ENCODE measurements at regions not wholly inside any gene's neighbourhood (a gene's known extent, or its start where the extent isn't known, plus 50 kb on each side); places are given as distances from the start of the nearest gene placed in this dataset.

- H3K4me1 Mint-ChIP-seq, result peaks cover 6% of the 10 kb centered on the region
- peaks cover 23% of the 10 kb centered on the region for H3K27me3 Mint-ChIP-seq
- DNase-seq (no peak), ATAC-seq (no peak)
- H3K27ac Mint-ChIP-seq, result no peak overlapping the region
- no peak overlapping the region for H3K4me3 Mint-ChIP-seq
- H3K9me3 Mint-ChIP-seq, result no peaks in the 10 kb centered on the region
Measured at GRCh38 chr16:66263168-66263972, 103.1 kb upstream of the CDH5 start.

DNA sequence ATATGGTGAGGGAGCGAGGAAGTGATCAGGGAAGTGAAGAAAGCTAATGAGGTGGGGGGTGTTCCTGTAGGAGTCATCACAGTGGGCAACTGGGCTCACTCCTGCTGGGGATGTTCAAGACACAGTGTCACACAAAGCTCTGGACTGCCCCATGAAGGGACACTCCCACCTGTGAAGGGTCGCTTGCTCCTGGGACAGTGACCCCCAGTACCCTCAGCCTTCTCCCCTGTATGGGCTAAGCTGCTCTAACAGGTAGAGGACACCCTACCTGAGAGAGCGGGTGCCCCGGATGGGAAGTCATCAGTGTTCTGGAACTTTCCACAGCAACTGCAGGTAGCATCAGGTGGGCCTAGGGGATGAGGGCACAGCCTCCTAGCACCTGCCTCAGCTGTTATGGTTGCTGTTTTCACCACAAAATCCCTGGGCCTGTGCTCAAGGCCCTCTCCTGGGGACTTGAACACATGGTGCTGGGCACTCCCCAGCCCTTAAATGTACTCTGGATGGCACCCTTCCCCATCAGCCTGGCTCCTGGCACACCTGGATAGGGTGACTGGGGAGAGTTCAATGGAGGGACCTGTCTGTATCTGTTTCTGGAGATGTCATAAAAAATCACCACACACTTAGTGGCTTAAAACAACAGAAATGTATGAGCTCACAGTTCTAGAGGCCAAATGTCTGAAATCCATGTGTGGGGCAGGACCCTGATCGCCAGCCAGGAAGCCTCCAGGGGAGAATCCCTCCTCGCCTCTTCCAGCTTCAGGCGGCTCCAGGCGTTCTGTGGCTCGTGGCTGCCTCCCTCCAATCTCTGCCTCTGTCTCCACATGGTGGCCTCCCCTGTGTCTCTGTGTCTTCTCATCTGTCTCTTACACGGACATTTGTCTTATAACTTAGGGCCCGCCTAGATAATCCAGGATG is 104.0 kb upstream of the CDH5 start:
- H3K9me3 Mint-ChIP-seq, result no peaks in the 10 kb centered on the region
- peaks cover 6% of the 10 kb centered on the region for H3K4me1 Mint-ChIP-seq
- ATAC-seq (peak; percentile 33), DNase-seq (no peak)
- H3K4me3 Mint-ChIP-seq, result no peak overlapping the region
- H3K27ac Mint-ChIP-seq, result no peak overlapping the region
- H3K27me3 Mint-ChIP-seq, result peaks cover 15% of the 10 kb centered on the region

- H3K4me3 Mint-ChIP-seq, result no peak overlapping the region
- ATAC-seq, result no peak
- H3K27ac Mint-ChIP-seq, result no peak overlapping the region
- no peak for DNase-seq
- peaks cover 9% of the 10 kb centered on the region for H3K27me3 Mint-ChIP-seq
- no peaks in the 10 kb centered on the region for H3K9me3 Mint-ChIP-seq
- peaks cover 3% of the 10 kb centered on the region for H3K4me1 Mint-ChIP-seq
Measured at GRCh38 chr16:66261826-66262225, 104.7 kb upstream of the CDH5 start.

GRCh38 chr16:66260522-66261254 is 105.8 kb upstream of the CDH5 start:
- Mint-ChIP-seq H3K27me3 (no peaks in the 10 kb centered on the region), H3K9me3 (no peaks in the 10 kb centered on the region), H3K27ac (no peak overlapping the region), H3K4me3 (no peak overlapping the region), H3K4me1 (no peaks in the 10 kb centered on the region)
- no peak for DNase-seq
- no peak for ATAC-seq

DNA sequence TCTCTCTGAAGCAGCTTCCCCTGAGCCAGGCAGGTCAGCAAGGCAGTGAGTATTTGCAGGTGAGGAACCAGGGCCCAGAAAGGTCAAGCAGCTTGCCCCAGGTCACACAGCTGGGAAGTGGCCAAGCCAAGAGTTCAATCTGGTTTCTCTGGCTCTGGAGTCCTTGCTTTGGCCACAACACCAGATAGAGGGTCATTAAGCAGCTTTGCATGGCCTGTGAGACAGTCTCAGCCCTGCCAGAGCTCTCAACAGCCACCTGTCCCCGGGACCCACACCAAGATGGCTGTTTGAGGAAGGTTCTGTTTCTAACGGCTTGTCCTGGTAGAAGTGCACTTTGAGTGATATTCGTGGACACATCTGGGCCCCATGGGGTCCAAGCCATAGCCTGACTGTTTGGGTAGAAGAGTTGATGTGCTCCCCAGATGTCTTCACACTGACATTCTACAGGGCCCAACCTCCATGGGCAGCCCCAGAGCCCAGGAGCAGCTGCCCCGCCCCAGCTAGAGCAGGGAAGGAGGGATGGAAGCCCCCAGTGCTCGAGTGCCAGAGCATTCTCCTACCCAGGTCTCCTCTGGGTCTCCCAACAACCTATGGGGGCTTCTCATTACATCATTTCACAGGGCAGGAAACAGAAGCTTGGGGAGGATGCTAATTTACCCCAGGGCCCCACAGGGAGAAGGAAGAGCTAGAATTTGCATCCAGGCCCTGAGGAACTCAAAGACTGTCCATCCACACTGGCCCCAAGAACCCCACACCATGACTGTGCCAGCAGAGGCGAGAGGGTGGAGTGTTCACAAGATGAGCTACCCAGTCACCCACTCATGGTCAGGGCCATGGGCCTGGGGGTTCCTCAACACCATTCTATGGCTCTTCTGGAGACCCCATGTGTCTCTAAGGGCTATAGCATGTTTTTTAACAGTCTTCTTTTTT is 107.3 kb upstream of the CDH5 start:
- H3K27ac Mint-ChIP-seq, result no peak overlapping the region
- ATAC-seq (no peak), DNase-seq (no peak)
- H3K27me3 Mint-ChIP-seq, result peaks cover under 1% of the 10 kb centered on the region
- no peaks in the 10 kb centered on the region for H3K4me1 Mint-ChIP-seq
- H3K4me3 Mint-ChIP-seq, result no peak overlapping the region
- no peaks in the 10 kb centered on the region for H3K9me3 Mint-ChIP-seq

DNA sequence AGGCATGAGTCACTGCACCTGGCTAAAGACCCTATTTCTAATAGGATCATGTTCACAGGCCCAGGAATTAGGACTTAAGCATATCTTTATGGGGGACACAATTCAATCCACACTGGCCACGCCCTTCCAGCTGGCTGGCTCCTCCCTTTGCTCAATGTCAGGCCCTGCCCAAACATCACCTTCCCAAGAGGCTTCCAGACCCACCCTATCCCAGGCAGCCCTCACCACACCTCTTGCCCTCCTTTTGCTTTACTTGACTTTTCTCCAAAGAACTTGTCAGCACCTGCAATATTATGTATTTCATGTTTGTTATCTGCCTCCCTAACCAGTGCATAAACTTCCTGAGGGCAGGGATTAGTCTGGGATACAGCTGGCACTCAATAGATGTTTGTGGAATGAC is 109.6 kb upstream of the CDH5 start:
- Mint-ChIP-seq H3K27me3 (peaks cover 8% of the 10 kb centered on the region), H3K4me3 (no peak overlapping the region), H3K27ac (no peak overlapping the region), H3K4me1 (no peaks in the 10 kb centered on the region), H3K9me3 (no peaks in the 10 kb centered on the region)
- DNase-seq (no peak), ATAC-seq (no peak)

GRCh38 chr16:66255647-66256046 is 110.8 kb upstream of the CDH5 start:
- no peak overlapping the region for H3K4me3 Mint-ChIP-seq
- DNase-seq (no peak), ATAC-seq (no peak)
- H3K4me1 Mint-ChIP-seq, result no peaks in the 10 kb centered on the region
- no peak overlapping the region for H3K27ac Mint-ChIP-seq
- peaks cover 8% of the 10 kb centered on the region for H3K27me3 Mint-ChIP-seq
- no peaks in the 10 kb centered on the region for H3K9me3 Mint-ChIP-seq

- Mint-ChIP-seq H3K27me3 (peaks cover 8% of the 10 kb centered on the region), H3K9me3 (no peaks in the 10 kb centered on the region), H3K27ac (no peak overlapping the region), H3K4me3 (no peak overlapping the region), H3K4me1 (no peaks in the 10 kb centered on the region)
- DNase-seq (no peak), ATAC-seq (no peak)
Measured at GRCh38 chr16:66254751-66255150, 111.7 kb upstream of the CDH5 start.

DNA sequence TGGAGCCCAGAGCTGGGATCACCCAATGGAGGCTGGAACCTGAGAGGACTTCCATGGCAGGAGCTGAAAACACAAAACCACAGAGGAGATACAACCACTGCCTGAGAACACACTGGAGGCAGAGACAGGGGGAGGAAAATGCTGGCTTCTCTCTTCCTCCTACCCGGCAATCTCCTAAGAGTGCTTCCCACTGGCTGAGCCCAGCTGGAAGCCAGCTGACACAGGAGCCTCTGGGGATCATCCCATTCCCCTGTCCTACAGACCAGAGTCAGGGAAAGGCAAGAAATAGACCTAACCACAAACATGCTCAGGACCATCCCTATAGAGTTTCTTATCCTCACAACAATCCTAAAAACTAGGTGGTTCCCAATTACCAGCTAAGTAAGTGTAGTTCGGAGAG is 112.4 kb upstream of the CDH5 start:
- Mint-ChIP-seq H3K9me3 (no peaks in the 10 kb centered on the region), H3K27ac (no peak overlapping the region), H3K4me1 (no peaks in the 10 kb centered on the region), H3K4me3 (no peak overlapping the region), H3K27me3 (peaks cover 8% of the 10 kb centered on the region)
- DNase-seq (no peak), ATAC-seq (no peak)

- Mint-ChIP-seq H3K4me1 (no peaks in the 10 kb centered on the region), H3K4me3 (no peak overlapping the region), H3K27ac (no peak overlapping the region), H3K27me3 (peaks cover 8% of the 10 kb centered on the region), H3K9me3 (no peaks in the 10 kb centered on the region)
- DNase-seq (no peak), ATAC-seq (no peak)
Measured at GRCh38 chr16:66251476-66252160, 114.9 kb upstream of the CDH5 start.

- Mint-ChIP-seq H3K4me1 (no peaks in the 10 kb centered on the region), H3K4me3 (no peak overlapping the region), H3K27ac (no peak overlapping the region), H3K9me3 (no peaks in the 10 kb centered on the region), H3K27me3 (peaks cover 8% of the 10 kb centered on the region)
- ATAC-seq (no peak), DNase-seq (no peak)
Measured at GRCh38 chr16:66250686-66251431, 115.6 kb upstream of the CDH5 start.

GRCh38 chr16:66247516-66248481 is 118.7 kb upstream of the CDH5 start:
- Mint-ChIP-seq H3K9me3 (no peaks in the 10 kb centered on the region), H3K27ac (peak overlapping the region in 1 of 2 donors; percentile 30), H3K4me3 (no peak overlapping the region), H3K27me3 (no peaks in the 10 kb centered on the region), H3K4me1 (no peaks in the 10 kb centered on the region)
- ATAC-seq, result no peak
- no peak for DNase-seq

DNA sequence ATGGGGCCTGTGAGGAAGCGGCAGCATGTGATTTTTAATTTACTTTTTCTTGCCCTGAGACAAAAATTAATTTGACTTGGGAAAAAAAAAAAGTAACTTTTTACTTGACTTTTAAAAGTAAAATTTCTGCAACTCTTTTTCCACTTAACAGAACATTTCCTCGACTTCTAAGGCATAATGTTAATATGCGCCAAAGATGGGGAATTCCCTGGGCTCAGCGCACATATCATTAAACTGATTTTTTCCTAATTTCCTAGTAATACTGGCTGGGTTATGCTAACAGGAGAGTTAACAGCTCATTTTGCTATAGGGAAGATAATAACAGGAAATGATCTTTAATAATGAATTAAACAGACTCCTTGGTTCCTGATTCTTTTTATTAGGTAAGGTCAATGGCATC is 120.6 kb upstream of the CDH5 start:
- no peak overlapping the region for H3K4me3 Mint-ChIP-seq
- ATAC-seq (no peak), DNase-seq (no peak)
- H3K27ac Mint-ChIP-seq, result no peak overlapping the region
- H3K27me3 Mint-ChIP-seq, result no peaks in the 10 kb centered on the region
- H3K9me3 Mint-ChIP-seq, result peaks cover 0 to under 1% of the 10 kb centered on the region in 2 donors
- H3K4me1 Mint-ChIP-seq, result no peaks in the 10 kb centered on the region

Measured in stimulated activated naive CD8-positive, alpha-beta T cell treated with anti-CD3 and anti-CD28 coated beads, Interleukin-15, amount 100 ng/mL, for 72 hours (primary cell).